GM23248 (cell line): ENCODE measurements at regions not wholly inside any gene's neighbourhood (a gene's known extent, or its start where the extent isn't known, plus 50 kb on each side); places are given as distances from the start of the nearest gene placed in this dataset.
"Not testable (repeated sequence)": the region's sequence is repeated elsewhere in the genome, so short reads cannot be mapped to it uniquely, and the experiment has no call there.

ENCODE experiments used
- EZH2 ChIP-seq: fragments of 200-600 bp; sonication (generic); IDR thresholded peaks from 2 replicates; pipeline ENCODE4 v1.6.1; 2018; ENCODE audit warnings: antibody characterized with exemption, mild to moderate bottlenecking; ENCODE audit not compliant: insufficient read depth, poor library complexity, severe bottlenecking
- EZH2phosphoT487 ChIP-seq: fragments of 200-600 bp; sonication (generic); IDR thresholded peaks from 2 replicates; pipeline ENCODE4 v1.6.1; 2018; ENCODE audit warnings: antibody characterized with exemption, moderate library complexity, mild to moderate bottlenecking, low read depth; ENCODE audit not compliant: insufficient read depth

DNA sequence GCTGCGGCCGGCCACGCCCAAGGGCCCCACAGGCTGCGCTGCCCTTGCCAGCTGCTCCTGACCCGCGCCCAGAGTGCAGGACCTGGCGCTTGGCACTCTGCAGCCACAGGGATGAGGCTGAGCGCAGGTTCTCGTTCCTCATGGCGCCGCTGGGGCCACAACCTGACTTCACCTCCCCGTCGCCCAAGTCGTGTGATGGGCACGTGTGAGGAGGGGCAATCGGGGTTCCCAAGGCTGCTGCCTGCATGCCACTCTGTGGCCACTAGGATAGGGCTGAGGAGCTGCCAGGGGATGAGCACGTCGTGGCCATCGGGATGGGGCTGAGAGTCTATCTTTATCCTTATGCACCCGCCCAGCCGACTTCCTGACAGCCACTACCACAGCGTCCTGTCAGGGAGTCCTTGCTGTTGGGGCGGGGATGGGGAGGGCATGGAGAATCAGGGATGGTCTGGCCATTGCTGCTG, 1890.0 kb upstream of the CDH9 start:
- TF ChIP-seq EZH2, EZH2phosphoT487: not testable (repeated sequence)
